CD4-positive, alpha-beta memory T cell (primary cell): ENCODE measurements at regions not wholly inside any gene's neighbourhood (a gene's known extent, or its start where the extent isn't known, plus 50 kb on each side); places are given as distances from the start of the nearest gene placed in this dataset.

ENCODE experiments used
- CTCF ChIA-PET: fragments of 350-600 bp; sonication (Branson Sonifier 250); formaldehyde crosslinking; loops from one replicate; lab custom pipeline; 2021; ENCODE audit warnings: inconsistent platforms; ENCODE audit not compliant: partially characterized antibody; lab: Charles Lee
- POLR2A ChIA-PET: fragments of 350-600 bp; sonication (Branson Sonifier 250); formaldehyde crosslinking; loops from one replicate; lab custom pipeline; 2021; ENCODE audit not compliant: partially characterized antibody; lab: Charles Lee
- DNase-seq, 5 donors: peaks; one replicate each; pipeline versions ENCODE4 v3.0.0 to v3.0.0-alpha.2; 2020 to 2022; ENCODE audit warnings: mixed read lengths in 1 of 5
- H3K27ac ChIP-seq: one replicate; pipeline ENCODE4 v1.7.0; 2013; ENCODE audit warnings: low read depth, low read length
- H3K27me3 ChIP-seq: 2 replicates; pipeline ENCODE4 v1.7.0; 2013; ENCODE audit warnings: mild to moderate bottlenecking, low read length, moderate library complexity; ENCODE audit not compliant: insufficient read depth
- H3K36me3 ChIP-seq: 2 replicates; pipeline ENCODE4 v1.7.0; 2013; ENCODE audit warnings: mild to moderate bottlenecking, low read length, moderate library complexity; ENCODE audit not compliant: insufficient read depth
- H3K4me1 ChIP-seq: 2 replicates; pipeline ENCODE4 v1.7.0; 2013; ENCODE audit warnings: mild to moderate bottlenecking, low read length, moderate library complexity; ENCODE audit not compliant: insufficient read depth
- H3K4me3 ChIP-seq, 2 donors: one replicate each; pipeline ENCODE4 v1.7.0; 2013; ENCODE audit warnings: low read length in 2 of 2, mild to moderate bottlenecking in 1 of 2
- H3K9me3 ChIP-seq, 2 donors: one replicate each; pipeline ENCODE4 v1.7.0; 2013; ENCODE audit warnings: low read length in 2 of 2, control low read depth in 1 of 2; ENCODE audit not compliant: control insufficient read depth in 1 of 2
- H3K27ac Mint-ChIP-seq, 7 donors: one replicate each; pipeline ENCODE4 v1.8.0; 2020 to 2021; ENCODE audit warnings: mixed read lengths in 7 of 7, mild to moderate bottlenecking in 6 of 7, inconsistent platforms in 3 of 7, moderate library complexity in 3 of 7
- H3K27me3 Mint-ChIP-seq, 2 donors: one replicate each; pipeline ENCODE4 v1.8.0; 2020 to 2021; ENCODE audit warnings: mixed read lengths in 2 of 2
- H3K36me3 Mint-ChIP-seq, 2 donors: one replicate each; pipeline ENCODE4 v1.8.0; 2020 to 2021; ENCODE audit warnings: mixed read lengths in 2 of 2, inconsistent platforms in 1 of 2, mild to moderate bottlenecking in 1 of 2
- H3K4me1 Mint-ChIP-seq, 4 donors: one replicate each; pipeline ENCODE4 v1.8.0; 2020 to 2021; ENCODE audit warnings: mixed read lengths in 4 of 4, mild to moderate bottlenecking in 1 of 4
- H3K4me3 Mint-ChIP-seq, 8 donors: one replicate each; pipeline ENCODE4 v1.8.0; 2020 to 2021; ENCODE audit warnings: mixed read lengths in 8 of 8, mild to moderate bottlenecking in 7 of 8, moderate library complexity in 6 of 8, inconsistent platforms in 3 of 8
- H3K9me3 Mint-ChIP-seq, 8 donors: one replicate each; pipeline ENCODE4 v1.8.0; 2020 to 2021; ENCODE audit warnings: mixed read lengths in 8 of 8, mild to moderate bottlenecking in 5 of 8, inconsistent platforms in 3 of 8, moderate library complexity in 1 of 8
- intact Hi-C: fragments of 100-400 bp; cut with micrococcal nuclease; formaldehyde crosslinking; loops from one replicate; pipeline ENCODE4 v1.15.1; 2023

DNA sequence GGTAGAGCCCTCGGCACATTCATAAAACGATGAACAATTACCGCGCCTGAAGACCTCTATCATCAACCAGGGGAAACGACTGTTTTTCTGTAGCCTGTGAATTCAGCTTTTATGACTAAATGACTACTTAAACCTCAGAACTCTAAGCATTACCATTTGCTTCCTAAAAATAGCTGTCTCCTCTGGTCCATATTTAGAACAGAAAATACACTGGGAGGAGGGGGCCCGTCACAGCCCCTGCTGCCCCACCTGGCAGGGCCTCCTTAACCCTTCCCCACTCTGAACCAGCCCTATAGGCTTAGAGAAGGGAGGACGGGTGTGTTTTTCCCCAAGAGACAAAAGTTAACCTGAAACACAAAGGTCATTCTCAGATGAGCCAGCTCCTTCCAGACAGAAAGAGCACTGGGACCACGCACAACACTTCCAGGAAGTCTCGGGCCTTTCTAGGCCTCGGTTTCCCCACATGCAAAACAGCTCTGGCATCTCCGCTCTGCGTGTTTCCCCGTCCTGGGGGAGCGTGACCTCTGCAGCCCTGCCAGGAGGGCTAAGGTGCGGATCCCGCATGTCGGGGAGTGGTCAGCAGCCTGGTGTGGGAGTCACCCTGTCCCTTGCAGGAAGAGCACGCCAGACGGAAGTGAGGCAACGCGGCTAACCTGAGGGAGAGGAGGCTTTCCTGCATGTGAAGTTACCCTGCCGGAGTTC is 193.9 kb downstream of the DLL1 start:
- DNase-seq = no peak
- H3K27me3 Mint-ChIP-seq = peaks cover 6 to 8% of the 10 kb centered on the region in 2 donors
- peaks cover 0 to 5% of the 10 kb centered on the region in 2 donors for H3K36me3 Mint-ChIP-seq
- Histone ChIP-seq H3K9me3 (no peaks in the 10 kb centered on the region), H3K4me3 (no peak overlapping the region), H3K36me3 (no peaks in the 10 kb centered on the region), H3K27me3 (no peaks in the 10 kb centered on the region), H3K27ac (no peak overlapping the region), H3K4me1 (no peaks in the 10 kb centered on the region)
- peaks cover 0 to 9% (median 2%) of the 10 kb centered on the region in 8 donors for H3K9me3 Mint-ChIP-seq
- intact Hi-C loops = no loop called here
- ChIA-PET CTCF (interaction anchor here (1.0 kb wide), 1 partner anchor 9 kb away, joined by 3 read pairs; no protein-coding TSS in a partner anchor), POLR2A (interaction anchor here (1.0 kb wide), 1 partner anchor 9 kb away, joined by 3 read pairs; no protein-coding TSS in a partner anchor)
- no peaks in the 10 kb centered on the region for H3K4me1 Mint-ChIP-seq
- H3K27ac Mint-ChIP-seq = no peak overlapping the region
- H3K4me3 Mint-ChIP-seq = no peak overlapping the region

DNA sequence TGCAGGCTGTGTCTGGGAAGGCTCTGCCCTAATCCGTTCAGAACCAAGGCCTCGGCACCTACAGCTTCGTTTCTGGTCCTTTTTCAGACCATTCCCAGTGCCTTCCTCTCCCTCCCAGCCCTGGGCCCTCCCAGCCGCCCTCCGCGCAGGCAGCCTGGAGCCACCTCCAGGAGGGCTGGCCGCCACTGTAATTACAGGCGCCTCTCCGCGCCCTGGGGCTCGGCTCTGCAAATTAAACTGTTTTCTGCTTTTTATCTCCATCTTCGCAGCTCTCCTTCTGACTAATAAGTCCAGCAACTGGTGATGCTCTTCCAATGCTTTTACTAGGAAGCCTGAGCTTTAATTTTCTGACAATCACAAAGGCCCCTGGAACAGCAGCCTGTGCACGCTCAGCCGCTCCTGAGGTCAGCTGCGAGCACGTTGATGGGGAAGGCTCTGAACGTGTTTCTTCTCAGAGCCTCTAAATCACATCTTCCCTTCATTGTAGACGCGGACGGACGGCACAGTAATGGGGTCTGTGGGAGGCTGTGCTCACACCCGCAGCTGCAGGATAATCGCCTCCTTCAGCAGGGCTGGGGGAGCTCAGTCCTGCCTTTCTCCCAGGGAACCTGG is 194.6 kb downstream of the DLL1 start:
- H3K4me3 Mint-ChIP-seq = no peak overlapping the region
- intact Hi-C loops = no loop called here
- no peaks in the 10 kb centered on the region for H3K36me3 ChIP-seq
- peaks cover 0 to 9% (median 2%) of the 10 kb centered on the region in 8 donors for H3K9me3 Mint-ChIP-seq
- H3K27me3 Mint-ChIP-seq = peaks cover 6 to 8% of the 10 kb centered on the region in 2 donors
- no peak for DNase-seq
- peaks cover 0 to 5% of the 10 kb centered on the region in 2 donors for H3K36me3 Mint-ChIP-seq
- H3K27ac ChIP-seq = no peak overlapping the region
- H3K4me1 Mint-ChIP-seq = no peaks in the 10 kb centered on the region
- no peak overlapping the region for H3K27ac Mint-ChIP-seq
- CTCF ChIA-PET = interaction anchor here (1.0 kb wide), 1 partner anchor 9 kb away, joined by 3 read pairs; no protein-coding TSS in a partner anchor
- no peaks in the 10 kb centered on the region for H3K27me3 ChIP-seq
- no peaks in the 10 kb centered on the region for H3K4me1 ChIP-seq
- no peak overlapping the region for H3K4me3 ChIP-seq
- no peaks in the 10 kb centered on the region for H3K9me3 ChIP-seq
- POLR2A ChIA-PET = no interaction called here

DNA sequence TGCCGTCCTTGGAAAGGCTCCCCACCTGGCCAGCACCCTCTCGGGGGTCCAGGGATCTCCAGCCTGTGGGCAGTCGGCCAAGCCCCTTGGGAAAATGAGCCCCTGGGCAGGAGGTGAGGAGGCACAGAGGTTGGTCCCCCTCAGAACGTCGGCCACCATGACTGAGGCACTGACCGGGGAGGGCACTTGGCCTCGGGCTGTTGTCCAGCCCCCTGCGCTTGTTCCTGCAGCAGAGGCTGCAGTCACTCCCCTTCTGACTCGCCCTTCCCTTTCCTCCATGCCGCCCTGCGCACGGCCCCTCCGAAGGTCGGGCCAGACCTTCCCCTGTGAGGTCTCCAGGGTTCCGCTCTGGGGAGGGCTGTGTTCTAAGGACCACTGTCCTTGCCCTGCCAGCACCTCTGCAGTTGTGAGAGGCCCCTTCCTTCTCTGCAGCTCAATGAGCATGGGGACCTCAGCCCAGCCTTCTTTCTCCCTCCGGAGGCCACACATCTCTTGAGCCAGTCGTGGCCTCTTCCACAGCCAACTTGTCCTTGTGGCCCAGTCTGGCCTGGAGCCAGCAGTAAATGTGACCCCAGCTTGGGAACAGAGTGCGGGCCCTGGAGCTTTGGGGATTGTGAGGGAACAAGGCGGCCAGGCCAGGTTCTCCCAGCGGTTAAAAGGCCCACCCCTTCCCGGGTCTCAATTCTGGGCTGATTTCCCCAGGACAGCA is 195.5 kb downstream of the DLL1 start:
- Mint-ChIP-seq H3K36me3 (no peaks in the 10 kb centered on the region), H3K4me3 (no peak overlapping the region), H3K9me3 (peaks cover 0 to 4% (median 0%) of the 10 kb centered on the region in 8 donors), H3K27me3 (peaks cover 6 to 8% of the 10 kb centered on the region in 2 donors), H3K4me1 (peaks cover 1 to 5% (median 3%) of the 10 kb centered on the region in 4 donors), H3K27ac (no peak overlapping the region)
- DNase-seq = no peak
- H3K4me3 ChIP-seq = no peak overlapping the region
- POLR2A ChIA-PET = no interaction called here
- no peaks in the 10 kb centered on the region for H3K27me3 ChIP-seq
- no peaks in the 10 kb centered on the region for H3K9me3 ChIP-seq
- intact Hi-C loops = no loop called here
- peaks cover under 1% of the 10 kb centered on the region for H3K4me1 ChIP-seq
- H3K36me3 ChIP-seq = no peaks in the 10 kb centered on the region
- CTCF ChIA-PET = no interaction called here
- no peak overlapping the region for H3K27ac ChIP-seq

DNA sequence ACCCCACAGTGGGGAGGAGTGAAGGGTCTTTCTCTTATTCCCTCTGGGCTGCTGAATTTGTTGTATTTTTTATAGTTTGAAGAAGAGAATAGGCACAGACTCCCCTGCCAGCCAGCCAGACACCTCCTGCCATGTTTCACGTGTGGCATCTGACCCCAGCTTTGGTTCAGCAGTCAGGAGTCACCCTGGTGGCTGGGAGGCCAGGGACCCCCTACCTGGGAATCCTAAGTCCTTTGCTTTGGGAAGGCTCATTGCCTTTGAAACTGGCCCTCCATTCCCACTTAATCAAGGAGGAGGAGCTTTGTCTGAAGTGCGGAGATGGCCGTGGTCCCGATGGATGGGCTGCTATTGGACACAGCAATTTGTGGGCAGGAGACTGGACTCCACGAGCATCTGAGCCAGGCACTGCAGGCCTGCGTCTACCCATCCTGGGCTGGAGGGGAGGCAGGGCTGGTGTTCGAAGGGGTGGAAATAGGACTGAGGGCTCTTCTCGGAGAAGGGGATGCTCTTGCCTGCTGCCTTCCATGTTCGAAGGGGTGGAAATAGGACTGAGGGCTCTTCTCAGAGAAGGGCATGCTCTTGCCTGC is 196.1 kb downstream of the DLL1 start:
- Histone ChIP-seq H3K36me3 (no peaks in the 10 kb centered on the region), H3K4me3 (no peak overlapping the region), H3K4me1 (peaks cover 7% of the 10 kb centered on the region), H3K9me3 (no peaks in the 10 kb centered on the region), H3K27ac (no peak overlapping the region), H3K27me3 (no peaks in the 10 kb centered on the region)
- Mint-ChIP-seq H3K4me1 (peaks cover 8 to 11% (median 9%) of the 10 kb centered on the region in 4 donors), H3K4me3 (no peak overlapping the region), H3K36me3 (no peaks in the 10 kb centered on the region), H3K27me3 (peaks cover 6 to 8% of the 10 kb centered on the region in 2 donors), H3K9me3 (peaks cover 0 to 2% (median 0%) of the 10 kb centered on the region in 8 donors), H3K27ac (no peak overlapping the region)
- ChIA-PET POLR2A (no interaction called here), CTCF (no interaction called here)
- no peak for DNase-seq
- intact Hi-C loops = no loop called here

DNA sequence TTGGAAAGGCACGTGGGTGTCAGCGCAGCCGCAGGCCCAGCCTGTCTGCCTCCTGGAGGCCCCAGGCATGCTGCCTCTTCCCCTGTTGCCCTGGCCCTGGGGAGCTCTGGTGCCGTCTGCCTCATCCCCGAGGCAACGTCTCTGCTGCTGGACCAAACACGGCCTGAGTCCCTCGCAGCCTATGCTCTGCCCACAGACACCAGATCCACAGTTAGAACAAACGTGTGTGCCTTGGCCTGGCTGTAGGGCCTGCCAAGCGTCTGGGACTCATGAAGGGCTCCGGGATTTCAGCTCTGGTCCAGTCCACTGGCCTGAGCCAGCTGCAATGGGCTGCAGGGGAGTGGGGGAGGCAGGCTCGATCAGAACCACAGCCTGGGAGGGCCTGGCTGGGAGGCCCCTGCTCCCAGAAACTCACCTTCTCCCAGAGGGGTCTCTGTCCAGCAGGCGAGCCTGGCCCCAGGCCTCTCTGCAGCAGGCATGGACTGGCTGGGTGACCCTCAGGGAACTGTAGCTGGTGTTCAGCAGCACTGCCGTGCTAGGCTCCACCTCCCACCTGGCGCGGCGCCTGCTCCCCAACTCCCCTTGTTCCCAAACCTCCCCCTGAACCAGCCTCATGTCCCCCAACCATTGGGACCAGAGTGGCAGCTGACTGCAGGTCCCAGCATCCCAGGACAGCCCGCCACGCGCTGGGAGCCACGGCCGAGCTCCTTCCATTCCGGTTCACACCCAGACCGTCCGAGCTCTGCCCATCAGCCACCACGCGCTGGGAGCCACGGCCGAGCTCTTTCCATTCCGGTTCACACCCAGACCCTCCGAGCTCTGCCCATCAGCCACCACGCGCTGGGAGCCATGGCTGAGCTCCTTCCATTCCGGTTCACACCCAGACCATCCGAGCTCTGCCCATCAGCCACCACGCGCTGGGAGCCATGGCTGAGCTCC is 197.0 kb downstream of the DLL1 start:
- Mint-ChIP-seq H3K27me3 (peaks cover 4 to 8% of the 10 kb centered on the region in 2 donors), H3K36me3 (no peaks in the 10 kb centered on the region), H3K27ac (no peak overlapping the region), H3K4me1 (peaks cover 13 to 20% (median 17%) of the 10 kb centered on the region in 4 donors), H3K4me3 (no peak overlapping the region), H3K9me3 (no peaks in the 10 kb centered on the region)
- intact Hi-C loops = no loop called here
- Histone ChIP-seq H3K27ac (no peak overlapping the region), H3K4me1 (peaks cover 16% of the 10 kb centered on the region), H3K4me3 (no peak overlapping the region), H3K9me3 (no peaks in the 10 kb centered on the region), H3K27me3 (no peaks in the 10 kb centered on the region), H3K36me3 (no peaks in the 10 kb centered on the region)
- POLR2A ChIA-PET = interaction anchor here (1.3 kb wide), 1 partner anchor 11 kb away, joined by 4 read pairs; no protein-coding TSS in a partner anchor
- DNase-seq = no peak
- CTCF ChIA-PET = no interaction called here

DNA sequence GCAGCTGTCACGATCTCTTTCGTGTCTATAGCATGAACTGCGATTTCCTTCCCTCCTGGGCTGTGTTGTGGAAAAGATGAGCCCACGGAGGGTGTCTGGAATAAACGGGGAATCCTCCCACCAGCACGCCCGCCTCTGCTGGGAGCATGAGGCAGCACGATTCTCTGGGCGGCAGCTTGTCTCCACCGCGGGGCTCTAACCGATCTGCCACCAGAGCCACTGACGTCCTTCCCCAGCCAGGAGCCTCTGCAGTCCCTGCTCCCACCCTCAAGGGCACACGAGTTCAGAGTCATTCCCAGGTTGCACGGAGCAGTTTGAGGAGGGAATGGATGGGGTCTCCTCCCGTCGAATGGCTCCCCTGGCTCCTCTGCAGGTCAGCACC is 197.6 kb downstream of the DLL1 start:
- DNase-seq = no peak
- ChIA-PET CTCF (interaction anchor here (0.8 kb wide), 1 partner anchor 55 kb away, joined by 3 read pairs; no protein-coding TSS in a partner anchor), POLR2A (interaction anchor here (1.3 kb wide), 1 partner anchor 12 kb away, joined by 4 read pairs; no protein-coding TSS in a partner anchor)
- Mint-ChIP-seq H3K9me3 (no peaks in the 10 kb centered on the region), H3K4me1 (peaks cover 15 to 25% (median 21%) of the 10 kb centered on the region in 4 donors), H3K36me3 (no peaks in the 10 kb centered on the region), H3K27me3 (peaks cover 3 to 8% of the 10 kb centered on the region in 2 donors), H3K27ac (no peak overlapping the region), H3K4me3 (no peak overlapping the region)
- no peaks in the 10 kb centered on the region for H3K36me3 ChIP-seq
- H3K4me1 ChIP-seq = peaks cover 22% of the 10 kb centered on the region
- no peak overlapping the region for H3K27ac ChIP-seq
- no peaks in the 10 kb centered on the region for H3K27me3 ChIP-seq
- H3K9me3 ChIP-seq = no peaks in the 10 kb centered on the region
- H3K4me3 ChIP-seq = no peak overlapping the region
- intact Hi-C loops = no loop called here
